Lower leg skin (tissue), 3 donors: ENCODE measurements at regions not wholly inside any gene's neighbourhood (a gene's known extent, or its start where the extent isn't known, plus 50 kb on each side); places are given as distances from the start of the nearest gene placed in this dataset.

Source experiments
- CTCF ChIP-seq, 3 donors: fragments of 450-650 bp; IDR thresholded peaks; one replicate each; pipeline ENCODE4 v1.5.1; 2016; ENCODE audit warnings: antibody characterized with exemption in 3 of 3, mild to moderate bottlenecking in 3 of 3, moderate library complexity in 2 of 3
- POLR2A ChIP-seq, 2 donors: fragments of 450-650 bp; IDR thresholded peaks; one replicate each; pipeline ENCODE4 v1.6.1; 2016 to 2017; ENCODE audit warnings: antibody characterized with exemption in 2 of 2, mild to moderate bottlenecking in 1 of 2, moderate library complexity in 1 of 2

- TF ChIP-seq POLR2A (IDR thresholded peaks at IDR 0.05) (no peak), CTCF (IDR thresholded peaks at IDR 0.05) (no peak)
Measured at GRCh38 chr6:144602523-144603180, 317.5 kb downstream of the UTRN start.
